ENCODE measurements at regions not wholly inside any gene's neighbourhood (a gene's known extent, or its start where the extent isn't known, plus 50 kb on each side); places are given as distances from the start of the nearest gene placed in this dataset.

DNA sequence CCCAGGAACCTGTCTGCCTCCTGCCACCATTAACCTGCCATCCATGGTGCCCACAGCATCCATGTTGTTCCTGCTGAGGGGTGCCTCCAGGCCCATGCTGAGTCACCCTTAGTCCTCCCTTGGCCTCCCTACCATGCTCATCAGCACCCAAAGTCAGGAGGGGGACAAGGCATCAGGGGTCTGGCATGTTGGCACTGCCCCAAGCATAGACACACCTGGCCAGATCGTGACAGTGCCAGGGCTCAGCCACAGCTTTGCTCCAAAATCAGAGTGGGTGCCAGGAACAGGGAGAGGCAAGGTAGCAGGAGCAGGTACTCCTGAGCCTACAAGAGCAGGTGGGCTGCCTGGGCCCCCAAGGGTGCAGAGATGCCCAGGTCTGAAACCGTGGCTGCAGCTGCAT is 566.6 kb downstream of the TLE1 start:
- no peak for TF ChIP-seq EZH2 (IDR thresholded peaks at IDR 0.05; ENCODE audit: low read length)
- TF ChIP-seq, protein P1, sequence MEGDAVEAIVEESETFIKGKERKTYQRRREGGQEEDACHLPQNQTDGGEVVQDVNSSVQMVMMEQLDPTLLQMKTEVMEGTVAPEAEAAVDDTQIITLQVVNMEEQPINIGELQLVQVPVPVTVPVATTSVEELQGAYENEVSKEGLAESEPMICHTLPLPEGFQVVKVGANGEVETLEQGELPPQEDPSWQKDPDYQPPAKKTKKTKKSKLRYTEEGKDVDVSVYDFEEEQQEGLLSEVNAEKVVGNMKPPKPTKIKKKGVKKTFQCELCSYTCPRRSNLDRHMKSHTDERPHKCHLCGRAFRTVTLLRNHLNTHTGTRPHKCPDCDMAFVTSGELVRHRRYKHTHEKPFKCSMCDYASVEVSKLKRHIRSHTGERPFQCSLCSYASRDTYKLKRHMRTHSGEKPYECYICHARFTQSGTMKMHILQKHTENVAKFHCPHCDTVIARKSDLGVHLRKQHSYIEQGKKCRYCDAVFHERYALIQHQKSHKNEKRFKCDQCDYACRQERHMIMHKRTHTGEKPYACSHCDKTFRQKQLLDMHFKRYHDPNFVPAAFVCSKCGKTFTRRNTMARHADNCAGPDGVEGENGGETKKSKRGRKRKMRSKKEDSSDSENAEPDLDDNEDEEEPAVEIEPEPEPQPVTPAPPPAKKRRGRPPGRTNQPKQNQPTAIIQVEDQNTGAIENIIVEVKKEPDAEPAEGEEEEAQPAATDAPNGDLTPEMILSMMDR (optimal IDR thresholded peaks at IDR 0.05 in 1 of 3, IDR thresholded peaks at IDR 0.05 in 1 of 3, conservative IDR thresholded peaks at IDR 0.05 in 1 of 3; ENCODE audit: extremely low read depth in 1 of 3, insufficient read depth in 2 of 3, low read length in 3 of 3): no peak
